Activated CD4-positive, alpha-beta T cell treated with anti-CD3 and anti-CD28 coated beads for 36 hours (primary cell): ENCODE measurements at regions not wholly inside any gene's neighbourhood (a gene's known extent, or its start where the extent isn't known, plus 50 kb on each side); places are given as distances from the start of the nearest gene placed in this dataset.

Experiments used
- ATAC-seq: fragments of 200-7000 bp; cut with Tn5 transposase; one replicate; pipeline ENCODE4 v1.10.0; 2021; ENCODE audit warnings: mild to moderate bottlenecking, moderate library complexity
- CTCF ChIA-PET: fragments of 350-600 bp; sonication (Branson Sonifier 250); formaldehyde crosslinking; loops from one replicate; lab custom pipeline; 2021; ENCODE audit warnings: antibody characterized with exemption; lab: Charles Lee
- POLR2A ChIA-PET: fragments of 350-600 bp; sonication (Branson Sonifier 250); formaldehyde crosslinking; loops from one replicate; lab custom pipeline; 2021; ENCODE audit warnings: antibody characterized with exemption, inconsistent platforms; lab: Charles Lee
- DNase-seq: peaks from one replicate; pipeline ENCODE4 v3.0.0-alpha.2; 2020
- H3K27ac Mint-ChIP-seq: one replicate; pipeline ENCODE4 v1.8.0; 2021; ENCODE audit warnings: mixed read lengths
- H3K27me3 Mint-ChIP-seq: one replicate; pipeline ENCODE4 v1.8.0; 2021; ENCODE audit warnings: mixed read lengths
- H3K36me3 Mint-ChIP-seq: one replicate; pipeline ENCODE4 v1.8.0; 2021; ENCODE audit warnings: low read depth, mixed read lengths
- H3K4me1 Mint-ChIP-seq: one replicate; pipeline ENCODE4 v1.8.0; 2021; ENCODE audit warnings: mixed read lengths
- H3K4me3 Mint-ChIP-seq: one replicate; pipeline ENCODE4 v1.8.0; 2021; ENCODE audit warnings: mild to moderate bottlenecking, moderate library complexity, mixed read lengths
- H3K9me3 Mint-ChIP-seq: one replicate; pipeline ENCODE4 v1.8.0; 2021; ENCODE audit warnings: low read depth, mixed read lengths
- intact Hi-C, 2 experiments: fragments of 100-400 bp; cut with DNase I in 1 of 2; cut with micrococcal nuclease in 1 of 2; formaldehyde crosslinking; loops; one replicate each; pipeline versions ENCODE4 v1.14.2 to v1.15.1; 2022 to 2024; cut with DNase I, micrococcal nuclease

- ChIA-PET CTCF (interaction anchor here (1.1 kb wide), 1 partner anchor 11 kb away, joined by 5 read pairs; no protein-coding TSS in a partner anchor), POLR2A (interaction anchor here (0.6 kb wide), 1 partner anchor 155 kb away, joined by 4 read pairs; no protein-coding TSS in a partner anchor)
- DNase-seq (no peak), ATAC-seq (peak; percentile 49)
- Mint-ChIP-seq H3K36me3 (no peaks in the 10 kb centered on the region), H3K9me3 (no peaks in the 10 kb centered on the region), H3K4me3 (no peak overlapping the region), H3K27ac (no peak overlapping the region), H3K27me3 (peaks cover 2% of the 10 kb centered on the region), H3K4me1 (peaks cover 19% of the 10 kb centered on the region)
- intact Hi-C loops: no loop called here
Measured at GRCh38 chr1:100614570-100614969, 76.6 kb downstream of the GPR88 start.

DNA sequence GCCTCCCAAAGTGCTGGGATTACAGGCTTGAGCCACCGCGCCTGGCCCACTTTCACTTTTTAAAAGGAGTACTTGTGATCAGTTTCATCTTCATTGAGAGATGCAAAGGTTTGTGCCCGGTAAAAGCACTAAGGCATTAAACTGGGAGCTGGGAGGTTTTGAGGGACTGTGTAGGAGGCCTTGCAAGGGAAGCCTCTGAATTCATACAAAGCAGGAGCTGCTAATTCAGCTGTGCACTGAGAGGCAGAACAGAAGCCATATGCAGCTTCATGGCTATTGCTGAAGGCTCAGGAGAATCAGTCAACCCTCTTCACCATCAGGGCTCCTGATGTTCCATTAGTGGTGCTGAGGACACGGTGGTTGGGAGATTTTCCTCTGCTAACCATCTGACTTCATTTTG lies 77.7 kb downstream of the GPR88 start:
- POLR2A ChIA-PET: no interaction called here
- intact Hi-C loops: no loop called here
- peaks cover 2% of the 10 kb centered on the region for H3K27me3 Mint-ChIP-seq
- no peaks in the 10 kb centered on the region for H3K36me3 Mint-ChIP-seq
- no peak overlapping the region for H3K4me3 Mint-ChIP-seq
- no peaks in the 10 kb centered on the region for H3K9me3 Mint-ChIP-seq
- CTCF ChIA-PET: no interaction called here
- ATAC-seq (no peak), DNase-seq (no peak)
- no peak overlapping the region for H3K27ac Mint-ChIP-seq
- H3K4me1 Mint-ChIP-seq: peaks cover 19% of the 10 kb centered on the region

DNA sequence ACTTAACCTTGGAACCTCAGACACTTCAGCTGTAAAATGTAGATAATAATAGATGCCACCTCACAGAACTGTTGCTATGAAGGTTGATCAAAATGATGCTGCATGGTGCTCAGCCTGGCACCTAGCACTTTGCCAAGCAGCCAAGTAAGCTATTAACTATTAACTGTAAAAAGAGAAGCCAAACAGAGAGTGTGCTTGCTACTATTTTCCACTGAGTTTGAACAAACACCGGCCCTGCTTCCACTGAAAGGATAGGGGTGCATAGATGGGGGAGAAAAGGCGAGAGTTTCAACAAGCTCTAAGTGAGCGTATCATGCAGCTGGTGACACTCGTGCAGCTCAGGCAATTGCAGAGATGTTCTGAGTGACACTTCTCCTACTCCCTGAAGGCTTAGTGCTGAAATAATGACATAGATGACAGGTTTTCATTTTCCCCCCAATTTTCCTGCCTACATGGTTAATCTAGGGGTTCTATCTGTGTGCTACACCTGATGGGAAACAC lies 78.2 kb downstream of the GPR88 start:
- H3K36me3 Mint-ChIP-seq: no peaks in the 10 kb centered on the region
- ATAC-seq (no peak), DNase-seq (no peak)
- no peak overlapping the region for H3K27ac Mint-ChIP-seq
- no peaks in the 10 kb centered on the region for H3K9me3 Mint-ChIP-seq
- H3K27me3 Mint-ChIP-seq: peaks cover 2% of the 10 kb centered on the region
- ChIA-PET POLR2A (no interaction called here), CTCF (no interaction called here)
- peaks cover 19% of the 10 kb centered on the region for H3K4me1 Mint-ChIP-seq
- intact Hi-C loops: no loop called here
- no peak overlapping the region for H3K4me3 Mint-ChIP-seq

- no peak overlapping the region for H3K27ac Mint-ChIP-seq
- ATAC-seq (peak; percentile 76), DNase-seq (peak; percentile 20)
- no peak overlapping the region for H3K4me3 Mint-ChIP-seq
- H3K9me3 Mint-ChIP-seq: no peaks in the 10 kb centered on the region
- intact Hi-C loops: no loop called here
- ChIA-PET POLR2A (no interaction called here), CTCF (interaction anchor here (0.6 to 0.8 kb wide), 3 partner anchors 8 to 833 kb away, joined by 3 read pairs; no protein-coding TSS in a partner anchor)
- H3K36me3 Mint-ChIP-seq: no peaks in the 10 kb centered on the region
- H3K4me1 Mint-ChIP-seq: peaks cover 13% of the 10 kb centered on the region
- H3K27me3 Mint-ChIP-seq: peaks cover 4% of the 10 kb centered on the region
Measured at GRCh38 chr1:100622037-100622436, 84.1 kb downstream of the GPR88 start.

- Mint-ChIP-seq H3K27me3 (peaks cover 4% of the 10 kb centered on the region), H3K9me3 (no peaks in the 10 kb centered on the region), H3K4me3 (no peak overlapping the region), H3K36me3 (no peaks in the 10 kb centered on the region), H3K4me1 (peaks cover 17% of the 10 kb centered on the region), H3K27ac (no peak overlapping the region)
- ATAC-seq: no peak
- intact Hi-C loops: no loop called here
- ChIA-PET CTCF (interaction anchor here (0.7 to 0.8 kb wide), 2 partner anchors 9 to 162 kb away, joined by 3 read pairs; no protein-coding TSS in a partner anchor), POLR2A (no interaction called here)
- no peak for DNase-seq
Measured at GRCh38 chr1:100622506-100622905, 84.6 kb downstream of the GPR88 start.

DNA sequence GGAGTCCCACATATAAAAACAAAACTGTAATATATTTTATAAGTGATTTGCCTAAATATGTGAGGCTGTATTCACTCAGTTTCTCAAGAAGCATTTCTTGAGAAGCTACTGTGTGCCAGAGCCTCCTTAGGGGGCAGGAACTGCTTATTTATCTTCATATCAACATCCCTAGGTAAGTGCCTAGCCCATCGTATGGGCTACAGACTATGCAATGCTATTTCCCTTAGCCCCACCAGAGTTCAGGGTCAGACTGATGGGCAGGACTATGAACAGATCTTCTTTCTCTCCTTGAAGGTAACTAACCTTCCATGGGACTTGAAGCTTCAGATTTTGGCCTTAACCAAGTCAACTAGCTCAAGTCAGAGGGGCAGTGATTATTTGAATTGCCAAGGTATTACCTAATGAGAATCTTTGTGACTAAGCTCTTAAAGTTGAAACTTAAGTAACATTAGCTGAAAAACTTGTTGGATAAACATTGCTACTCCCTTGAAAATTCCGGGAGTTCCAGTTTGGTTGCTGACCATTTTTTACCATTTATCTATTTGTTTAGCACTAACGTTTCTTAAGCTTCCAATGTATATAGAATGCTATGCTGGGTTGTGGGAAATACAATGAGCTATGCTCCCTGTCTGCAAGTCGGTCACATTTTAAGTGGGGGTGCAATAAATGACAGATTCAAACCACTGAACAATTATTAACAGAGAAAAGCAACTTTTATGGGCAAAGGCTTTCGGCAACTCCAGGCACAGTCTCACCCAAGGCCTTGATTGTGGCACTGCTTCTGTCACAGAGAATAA lies 85.2 kb downstream of the GPR88 start:
- Mint-ChIP-seq H3K27ac (no peak overlapping the region), H3K9me3 (no peaks in the 10 kb centered on the region), H3K4me1 (peaks cover 18% of the 10 kb centered on the region), H3K36me3 (no peaks in the 10 kb centered on the region), H3K4me3 (no peak overlapping the region), H3K27me3 (peaks cover 4% of the 10 kb centered on the region)
- ChIA-PET POLR2A (no interaction called here), CTCF (interaction anchor here (0.8 kb wide), 1 partner anchor 9 kb away, joined by 3 read pairs; no protein-coding TSS in a partner anchor)
- DNase-seq (no peak), ATAC-seq (no peak)
- intact Hi-C loops: no loop called here

GRCh38 chr1:100624886-100625610 lies 87.1 kb downstream of the GPR88 start:
- H3K27me3 Mint-ChIP-seq: peaks cover 2% of the 10 kb centered on the region
- H3K4me1 Mint-ChIP-seq: peaks cover 18% of the 10 kb centered on the region
- H3K4me3 Mint-ChIP-seq: no peak overlapping the region
- DNase-seq: no peak
- ChIA-PET POLR2A (no interaction called here), CTCF (interaction anchor here (1.7 kb wide), 1 partner anchor 10 kb away, joined by 5 read pairs; no protein-coding TSS in a partner anchor)
- H3K9me3 Mint-ChIP-seq: no peaks in the 10 kb centered on the region
- intact Hi-C loops: no loop called here
- no peak for ATAC-seq
- H3K36me3 Mint-ChIP-seq: no peaks in the 10 kb centered on the region
- H3K27ac Mint-ChIP-seq: no peak overlapping the region

- H3K27ac Mint-ChIP-seq: peak overlapping the region; percentile 51
- H3K27me3 Mint-ChIP-seq: peaks cover 2% of the 10 kb centered on the region
- intact Hi-C loops: no loop called here
- no peaks in the 10 kb centered on the region for H3K36me3 Mint-ChIP-seq
- H3K4me1 Mint-ChIP-seq: peaks cover 18% of the 10 kb centered on the region
- H3K9me3 Mint-ChIP-seq: no peaks in the 10 kb centered on the region
- DNase-seq (no peak), ATAC-seq (peak; percentile 63)
- ChIA-PET POLR2A (interaction anchor here (1.0 kb wide), 1 partner anchor 95 kb away, joined by 4 read pairs; no protein-coding TSS in a partner anchor), CTCF (interaction anchor here (1.7 kb wide), 1 partner anchor 12 kb away, joined by 5 read pairs; no protein-coding TSS in a partner anchor)
- H3K4me3 Mint-ChIP-seq: no peak overlapping the region
Measured at GRCh38 chr1:100626397-100626796, 88.5 kb downstream of the GPR88 start.

- no peaks in the 10 kb centered on the region for H3K9me3 Mint-ChIP-seq
- DNase-seq (no peak), ATAC-seq (no peak)
- CTCF ChIA-PET: interaction anchor here (0.9 kb wide), 1 partner anchor 89 kb away, joined by 3 read pairs; the partner anchor contains the start of gene GPR88
- H3K27me3 Mint-ChIP-seq: peaks cover 2% of the 10 kb centered on the region
- H3K4me1 Mint-ChIP-seq: peaks cover 14% of the 10 kb centered on the region
- intact Hi-C loops: no loop called here
- H3K36me3 Mint-ChIP-seq: no peaks in the 10 kb centered on the region
- H3K4me3 Mint-ChIP-seq: no peak overlapping the region
- POLR2A ChIA-PET: interaction anchor here (1.0 kb wide), 1 partner anchor 96 kb away, joined by 4 read pairs; no protein-coding TSS in a partner anchor
- peak overlapping the region; percentile 51 for H3K27ac Mint-ChIP-seq
Measured at GRCh38 chr1:100627054-100627716, 89.2 kb downstream of the GPR88 start.

DNA sequence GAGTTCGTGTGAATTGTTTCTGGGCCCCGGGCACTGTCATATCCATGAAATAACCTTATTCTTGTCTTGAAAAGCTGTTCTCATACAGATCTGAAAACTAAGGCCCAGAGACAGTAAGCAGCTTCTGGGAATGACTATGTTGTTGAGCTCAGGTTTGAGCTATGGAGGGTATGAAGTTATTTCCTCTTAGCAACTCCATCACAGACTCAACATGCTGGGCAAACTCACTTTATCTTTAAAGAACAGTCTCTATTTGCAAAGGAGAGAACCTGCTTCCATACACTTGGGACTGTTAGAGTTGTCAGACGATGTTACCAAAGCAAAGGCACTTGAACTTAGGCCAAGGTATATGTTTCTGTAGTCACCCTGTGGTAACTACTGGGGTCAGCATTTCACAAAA lies 90.0 kb downstream of the GPR88 start:
- H3K36me3 Mint-ChIP-seq: no peaks in the 10 kb centered on the region
- POLR2A ChIA-PET: no interaction called here
- CTCF ChIA-PET: interaction anchor here (0.9 kb wide), 1 partner anchor 90 kb away, joined by 3 read pairs; the partner anchor contains the start of gene GPR88
- no peak overlapping the region for H3K4me3 Mint-ChIP-seq
- H3K4me1 Mint-ChIP-seq: peaks cover 14% of the 10 kb centered on the region
- H3K9me3 Mint-ChIP-seq: no peaks in the 10 kb centered on the region
- no peak for ATAC-seq
- DNase-seq: no peak
- H3K27me3 Mint-ChIP-seq: peaks cover 2% of the 10 kb centered on the region
- H3K27ac Mint-ChIP-seq: no peak overlapping the region
- intact Hi-C loops: no loop called here

DNA sequence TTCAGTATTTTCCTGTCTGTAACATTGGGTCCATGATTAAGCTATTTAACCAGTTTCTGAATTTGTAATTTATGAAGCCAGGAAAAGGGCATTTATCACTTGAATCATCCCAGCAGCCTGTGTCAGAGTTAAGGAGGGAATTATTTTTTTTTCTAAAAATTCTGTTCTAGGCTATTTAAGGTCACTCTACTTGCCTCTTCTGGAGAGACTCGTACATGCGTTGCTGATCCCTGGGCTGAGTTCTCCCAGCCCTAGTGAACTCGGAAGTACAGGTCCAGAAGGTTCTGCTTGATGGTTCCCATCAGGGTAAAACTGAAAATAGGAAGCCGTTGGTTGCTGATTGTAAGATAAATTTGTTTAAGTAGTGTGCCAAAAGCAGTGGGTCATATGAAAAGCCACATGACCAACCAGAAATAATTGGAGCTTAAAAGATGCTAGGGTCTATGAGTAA lies 90.7 kb downstream of the GPR88 start:
- Mint-ChIP-seq H3K27ac (no peak overlapping the region), H3K36me3 (no peaks in the 10 kb centered on the region), H3K9me3 (no peaks in the 10 kb centered on the region), H3K4me3 (no peak overlapping the region), H3K4me1 (peaks cover 14% of the 10 kb centered on the region), H3K27me3 (peaks cover 2% of the 10 kb centered on the region)
- no peak for ATAC-seq
- ChIA-PET CTCF (no interaction called here), POLR2A (no interaction called here)
- no peak for DNase-seq
- intact Hi-C loops: no loop called here
